ENCODE measurements at regions not wholly inside any gene's neighbourhood (a gene's known extent, or its start where the extent isn't known, plus 50 kb on each side); places are given as distances from the start of the nearest gene placed in this dataset.

GRCh38 chr15:94683902-94684301 lies 452.5 kb downstream of the MCTP2 start:
- TF ChIP-seq, protein P1, sequence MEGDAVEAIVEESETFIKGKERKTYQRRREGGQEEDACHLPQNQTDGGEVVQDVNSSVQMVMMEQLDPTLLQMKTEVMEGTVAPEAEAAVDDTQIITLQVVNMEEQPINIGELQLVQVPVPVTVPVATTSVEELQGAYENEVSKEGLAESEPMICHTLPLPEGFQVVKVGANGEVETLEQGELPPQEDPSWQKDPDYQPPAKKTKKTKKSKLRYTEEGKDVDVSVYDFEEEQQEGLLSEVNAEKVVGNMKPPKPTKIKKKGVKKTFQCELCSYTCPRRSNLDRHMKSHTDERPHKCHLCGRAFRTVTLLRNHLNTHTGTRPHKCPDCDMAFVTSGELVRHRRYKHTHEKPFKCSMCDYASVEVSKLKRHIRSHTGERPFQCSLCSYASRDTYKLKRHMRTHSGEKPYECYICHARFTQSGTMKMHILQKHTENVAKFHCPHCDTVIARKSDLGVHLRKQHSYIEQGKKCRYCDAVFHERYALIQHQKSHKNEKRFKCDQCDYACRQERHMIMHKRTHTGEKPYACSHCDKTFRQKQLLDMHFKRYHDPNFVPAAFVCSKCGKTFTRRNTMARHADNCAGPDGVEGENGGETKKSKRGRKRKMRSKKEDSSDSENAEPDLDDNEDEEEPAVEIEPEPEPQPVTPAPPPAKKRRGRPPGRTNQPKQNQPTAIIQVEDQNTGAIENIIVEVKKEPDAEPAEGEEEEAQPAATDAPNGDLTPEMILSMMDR (IDR thresholded peaks at IDR 0.05): no peak
- no peak for TF ChIP-seq POLR2AphosphoS5 (IDR thresholded peaks at IDR 0.05)
